Uterus (tissue), 2 donors: ENCODE measurements at regions not wholly inside any gene's neighbourhood (a gene's known extent, or its start where the extent isn't known, plus 50 kb on each side); places are given as distances from the start of the nearest gene placed in this dataset.

Experiments used
- CTCF ChIP-seq, 4 experiments: fragments of 200-600 bp in 2 of 4; fragments of 450-650 bp in 2 of 4; sonication (generic) in 2 of 4; IDR thresholded peaks; one replicate each; pipeline ENCODE4 v1.5.1; 2016 to 2019; ENCODE audit warnings: antibody characterized with exemption in 4 of 4, mild to moderate bottlenecking in 2 of 4, moderate library complexity in 1 of 4
- POLR2A ChIP-seq, 2 donors: fragments of 450-650 bp; IDR thresholded peaks; one replicate each; pipeline ENCODE4 v1.6.1; 2016; ENCODE audit warnings: antibody characterized with exemption in 2 of 2, mild to moderate bottlenecking in 1 of 2, moderate library complexity in 1 of 2

GRCh38 chr18:43772907-43773306 lies 495.6 kb upstream of the SYT4 start:
- TF ChIP-seq CTCF (IDR thresholded peaks at IDR 0.05) (no peak), POLR2A (IDR thresholded peaks at IDR 0.05) (no peak)
